Neuronal stem cell (in vitro differentiated cells): ENCODE measurements at regions not wholly inside any gene's neighbourhood (a gene's known extent, or its start where the extent isn't known, plus 50 kb on each side); places are given as distances from the start of the nearest gene placed in this dataset.

Experiments
- DNase-seq: peaks from one replicate; pipeline ENCODE4 v3.0.0-alpha.2; 2013; ENCODE audit warnings: low spot score
- H2AFZ ChIP-seq: one replicate; pipeline ENCODE4 v1.6.1; 2013; ENCODE audit warnings: mild to moderate bottlenecking, low read length, inconsistent platforms
- H2AK5ac ChIP-seq: 2 replicates; pipeline ENCODE4 v1.6.1; 2013; ENCODE audit warnings: low read depth, mild to moderate bottlenecking, inconsistent platforms, low read length, moderate library complexity, mixed read lengths
- H2BK120ac ChIP-seq: 2 replicates; pipeline ENCODE4 v1.6.1; 2013; ENCODE audit warnings: low read depth, mild to moderate bottlenecking, inconsistent platforms, low read length, moderate library complexity, mixed read lengths
- H2BK12ac ChIP-seq: one replicate; pipeline ENCODE4 v1.6.1; 2013; ENCODE audit warnings: low read length, inconsistent platforms
- H2BK15ac ChIP-seq: 2 replicates; pipeline ENCODE4 v1.6.1; 2013; ENCODE audit warnings: mild to moderate bottlenecking, low read length, inconsistent platforms, mixed read lengths
- H2BK5ac ChIP-seq: one replicate; pipeline ENCODE4 v1.6.1; 2013; ENCODE audit warnings: inconsistent platforms, mild to moderate bottlenecking, low read length, moderate library complexity
- H3K14ac ChIP-seq: one replicate; pipeline ENCODE4 v1.6.1; 2013; ENCODE audit warnings: low read length, inconsistent platforms
- H3K18ac ChIP-seq: 2 replicates; pipeline ENCODE4 v1.6.1; 2013; ENCODE audit warnings: low read length, inconsistent platforms
- H3K23ac ChIP-seq: 2 replicates; pipeline ENCODE4 v1.6.1; 2013; ENCODE audit warnings: low read depth, mild to moderate bottlenecking, mixed read lengths, low read length, inconsistent platforms; ENCODE audit not compliant: poor library complexity
- H3K27ac ChIP-seq: replicated peaks from 3 replicates; pipeline ENCODE4 v1.5.1; 2013; ENCODE audit warnings: low read length, inconsistent platforms
- H3K27me3 ChIP-seq, 3 experiments: 2 replicates each; pipeline ENCODE4 v1.6.1; 2013; ENCODE audit warnings: low read length in 3 of 3, mild to moderate bottlenecking in 2 of 3, inconsistent platforms in 1 of 3, low read depth in 1 of 3, mixed read lengths in 1 of 3, moderate library complexity in 1 of 3; ENCODE audit not compliant: control insufficient read depth in 3 of 3, insufficient read depth in 3 of 3
- H3K36me3 ChIP-seq, 2 donors: replicated peaks in 1 of 2; 2 replicates each; pipeline ENCODE4 v1.6.1; 2013; ENCODE audit warnings: low read length in 2 of 2; ENCODE audit not compliant: control insufficient read depth in 2 of 2, insufficient read depth in 2 of 2
- H3K4ac ChIP-seq: 2 replicates; pipeline ENCODE4 v1.6.1; 2013; ENCODE audit warnings: inconsistent platforms, mild to moderate bottlenecking, low read length, moderate library complexity
- H3K4me1 ChIP-seq, 2 donors: 1 replicate in 1 of 2; 2 replicates in 1 of 2; pipeline ENCODE4 v1.6.1; 2013; ENCODE audit warnings: low read length in 2 of 2, low read depth in 1 of 2; ENCODE audit not compliant: control insufficient read depth in 2 of 2, insufficient read depth in 1 of 2
- H3K4me2 ChIP-seq: one replicate; pipeline ENCODE4 v1.6.1; 2013; ENCODE audit warnings: mild to moderate bottlenecking, low read length, inconsistent platforms; ENCODE audit not compliant: insufficient read depth, poor library complexity, severe bottlenecking
- H3K4me3 ChIP-seq, 2 donors: 2 replicates each; pipeline ENCODE4 v1.5.1; 2013; ENCODE audit warnings: low read length in 2 of 2, mild to moderate bottlenecking in 2 of 2, inconsistent platforms in 1 of 2, moderate library complexity in 1 of 2
- H3K79me1 ChIP-seq: one replicate; pipeline ENCODE4 v1.6.1; 2013; ENCODE audit warnings: low read depth, mild to moderate bottlenecking, inconsistent platforms, low read length, moderate library complexity
- H3K9ac ChIP-seq: one replicate; pipeline ENCODE4 v1.6.1; 2013; ENCODE audit warnings: mild to moderate bottlenecking, low read depth, low read length, inconsistent platforms; ENCODE audit not compliant: poor library complexity
- H3K9me3 ChIP-seq, 2 donors: replicated peaks in 1 of 2; 2 replicates each; pipeline versions ENCODE3 to v1.6.1; 2013; ENCODE audit warnings: low read length in 2 of 2, mild to moderate bottlenecking in 2 of 2, inconsistent platforms in 1 of 2, low read depth in 1 of 2, mixed read lengths in 1 of 2, moderate library complexity in 1 of 2; ENCODE audit not compliant: control insufficient read depth in 2 of 2, insufficient read depth in 1 of 2
- H4K8ac ChIP-seq: one replicate; pipeline ENCODE4 v1.6.1; 2013; ENCODE audit warnings: low read depth, mild to moderate bottlenecking, inconsistent platforms, low read length, moderate library complexity
- H4K91ac ChIP-seq: one replicate; pipeline ENCODE4 v1.6.1; 2013; ENCODE audit warnings: low read length, low read depth, mild to moderate bottlenecking, inconsistent platforms; ENCODE audit not compliant: poor library complexity
- WGBS, 2 donors: extraction: QIAGEN DNeasy Blood & Tissue Kit; methylation state at CpG; one replicate each; pipeline ENCODE4 v1.1.7; 2013; ENCODE audit warnings: missing lambda C conversion rate in 2 of 2, mixed read lengths in 1 of 2; ENCODE audit not compliant: insufficient read length in 2 of 2, insufficient replicate concordance in 1 of 2; ENCODE audit errors: extremely low coverage in 2 of 2; 5-methylcytosine and 5-hydroxymethylcytosine counted together

DNA sequence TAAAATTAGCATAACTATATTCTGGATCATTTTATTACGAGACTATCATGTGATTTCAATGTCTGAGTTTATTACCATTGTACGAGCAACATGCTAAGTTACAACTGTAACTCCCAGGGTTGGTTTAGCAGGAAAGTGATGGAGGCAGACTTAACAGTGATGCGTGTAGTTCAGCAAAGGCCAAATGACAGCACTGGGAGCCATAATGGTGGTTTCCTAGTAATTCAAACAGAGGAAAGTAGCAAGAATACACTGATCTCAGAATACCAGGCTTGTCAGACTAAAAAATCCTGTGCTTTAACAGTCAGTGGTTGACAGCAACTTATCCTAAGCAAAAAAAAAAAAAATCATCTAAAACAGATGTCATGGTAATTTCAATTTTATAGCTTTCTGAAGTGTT lies 229.6 kb downstream of the KLF12 start:
- no CpG with 5 or more reads among the region's 3 CpGs for WGBS, 2 donors
- Histone ChIP-seq H3K27ac (no peak overlapping the region), H4K8ac (no peak overlapping the region), H2AK5ac (no peak overlapping the region), H3K18ac (no peak overlapping the region), H3K4me1 (no peaks in the 10 kb centered on the region), H3K9ac (no peak overlapping the region), H3K36me3 (no peaks in the 10 kb centered on the region), H3K4me2 (no peak overlapping the region), H4K91ac (no peak overlapping the region), H3K4me3 (no peak overlapping the region), H2BK15ac (no peak overlapping the region), H2BK12ac (no peak overlapping the region), H3K9me3 (no peaks in the 10 kb centered on the region), H3K23ac (no peak overlapping the region), H3K27me3 (no peaks in the 10 kb centered on the region), H3K4ac (no peak overlapping the region), H3K14ac (no peak overlapping the region), H2BK120ac (no peak overlapping the region), H2BK5ac (no peak overlapping the region), H3K79me1 (no peaks in the 10 kb centered on the region), H2AFZ (no peak overlapping the region)
- DNase-seq = no peak

DNA sequence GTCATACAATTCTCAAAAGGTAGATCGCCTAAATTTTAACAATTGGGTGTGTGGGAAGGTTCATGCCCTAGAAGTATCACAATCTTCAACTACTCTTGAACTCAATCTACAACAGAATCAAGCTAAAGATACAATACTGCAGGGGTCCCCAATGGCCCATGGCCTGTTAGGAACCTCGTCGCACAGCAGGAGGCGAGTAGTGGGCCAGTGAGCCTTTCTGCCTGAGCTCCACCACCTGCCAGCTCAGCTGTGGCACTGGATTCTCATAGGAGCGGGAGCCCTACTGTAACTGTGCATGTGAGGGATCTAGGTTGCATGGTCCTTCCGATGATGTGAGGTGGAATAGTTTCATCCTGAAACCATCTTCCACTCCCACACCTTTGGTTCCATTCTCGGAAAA lies 230.6 kb downstream of the KLF12 start:
- peaks cover 0 to 2% of the 10 kb centered on the region in 2 donors for H3K4me1 ChIP-seq
- no peak overlapping the region for H3K23ac ChIP-seq
- no peak overlapping the region for H3K9ac ChIP-seq
- H2BK15ac ChIP-seq = no peak overlapping the region
- H4K8ac ChIP-seq = no peak overlapping the region
- no peak overlapping the region for H4K91ac ChIP-seq
- H3K18ac ChIP-seq = no peak overlapping the region
- no peak overlapping the region for H3K14ac ChIP-seq
- no peak overlapping the region for H2BK120ac ChIP-seq
- no CpG with 5 or more reads among the region's 7 CpGs for WGBS, 2 donors
- H3K27ac ChIP-seq = no peak overlapping the region
- H2BK12ac ChIP-seq = no peak overlapping the region
- H3K27me3 ChIP-seq = no peaks in the 10 kb centered on the region
- no peak overlapping the region for H2AK5ac ChIP-seq
- H3K79me1 ChIP-seq = no peaks in the 10 kb centered on the region
- H3K4me2 ChIP-seq = no peak overlapping the region
- H3K36me3 ChIP-seq = no peaks in the 10 kb centered on the region
- no peak overlapping the region for H2BK5ac ChIP-seq
- H3K4ac ChIP-seq = no peak overlapping the region
- DNase-seq = no peak
- no peaks in the 10 kb centered on the region for H3K9me3 ChIP-seq
- peak overlapping the region in 1 of 2 donors; percentile 36 for H3K4me3 ChIP-seq
- no peak overlapping the region for H2AFZ ChIP-seq

DNA sequence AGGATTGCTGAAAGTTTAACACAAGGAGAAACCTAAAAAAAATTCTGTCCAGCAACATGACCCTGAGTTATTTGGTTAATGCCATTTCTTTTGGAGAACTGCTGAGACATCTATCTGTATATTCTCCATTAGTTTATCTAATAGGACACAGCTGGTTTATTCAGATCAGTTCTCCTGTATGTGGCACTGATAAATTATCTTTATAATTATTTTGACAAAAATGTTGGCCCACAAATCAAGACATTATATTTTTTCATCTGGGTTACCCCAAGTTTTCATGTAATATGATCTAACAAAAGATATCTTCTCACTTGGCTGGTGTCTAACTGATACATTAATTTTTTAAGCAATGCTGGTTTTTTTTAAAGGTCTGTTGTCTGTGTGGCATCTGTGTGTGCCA lies 231.4 kb downstream of the KLF12 start:
- peaks cover 0 to 2% of the 10 kb centered on the region in 2 donors for H3K4me1 ChIP-seq

DNA sequence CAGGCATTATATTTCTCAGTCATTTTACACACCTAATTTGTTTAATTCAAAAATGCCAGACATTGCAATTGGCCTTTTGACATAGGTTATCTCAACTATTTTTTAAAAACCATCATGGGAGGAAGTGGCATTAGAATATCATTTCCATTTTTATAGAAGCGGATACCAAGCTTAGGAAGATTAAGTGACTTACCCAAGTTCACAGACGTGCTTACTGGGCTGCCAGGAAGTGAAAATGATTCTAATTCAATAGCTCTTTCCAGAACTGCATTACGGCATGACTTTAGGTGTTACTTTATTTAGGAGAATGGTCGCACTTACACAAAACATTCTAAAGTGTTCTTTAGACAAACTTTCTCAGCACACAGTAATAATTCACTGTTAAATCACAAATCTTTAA lies 231.9 kb downstream of the KLF12 start:
- WGBS, 2 donors = no CpG with 5 or more reads among the region's 4 CpGs
- H3K79me1 ChIP-seq = no peaks in the 10 kb centered on the region

More for the DNA sequence above, 231.4 kb downstream of the KLF12 start:
- DNase-seq = no peak
- Histone ChIP-seq H3K27ac (no peak overlapping the region), H2AFZ (no peak overlapping the region), H3K18ac (no peak overlapping the region), H2BK12ac (no peak overlapping the region), H3K4me2 (no peak overlapping the region), H3K9ac (no peak overlapping the region), H4K8ac (no peak overlapping the region), H2BK5ac (no peak overlapping the region), H4K91ac (no peak overlapping the region), H2AK5ac (no peak overlapping the region), H3K9me3 (no peaks in the 10 kb centered on the region), H3K23ac (no peak overlapping the region), H3K4ac (no peak overlapping the region), H3K27me3 (no peaks in the 10 kb centered on the region), H2BK120ac (no peak overlapping the region), H3K4me3 (no peak overlapping the region), H3K79me1 (no peaks in the 10 kb centered on the region), H2BK15ac (no peak overlapping the region), H3K14ac (no peak overlapping the region), H3K36me3 (no peaks in the 10 kb centered on the region)

More for the DNA sequence above, 231.9 kb downstream of the KLF12 start:
- Histone ChIP-seq H3K4ac (no peak overlapping the region), H4K91ac (no peak overlapping the region), H3K27me3 (no peaks in the 10 kb centered on the region), H3K4me2 (no peak overlapping the region), H2BK12ac (no peak overlapping the region), H3K4me3 (no peak overlapping the region), H3K23ac (no peak overlapping the region), H3K9me3 (no peaks in the 10 kb centered on the region), H2BK120ac (no peak overlapping the region), H3K36me3 (no peaks in the 10 kb centered on the region), H3K27ac (no peak overlapping the region), H4K8ac (no peak overlapping the region), H2BK5ac (no peak overlapping the region), H3K9ac (no peak overlapping the region), H2BK15ac (no peak overlapping the region), H3K4me1 (peaks cover 0 to 2% of the 10 kb centered on the region in 2 donors), H3K18ac (no peak overlapping the region), H2AK5ac (no peak overlapping the region), H3K14ac (no peak overlapping the region), H2AFZ (no peak overlapping the region)
- no peak for DNase-seq
